Esophagus (tissue), 2 donors: ENCODE measurements at regions not wholly inside any gene's neighbourhood (a gene's known extent, or its start where the extent isn't known, plus 50 kb on each side); places are given as distances from the start of the nearest gene placed in this dataset.

ENCODE experiments used
- H3K27ac ChIP-seq, 2 donors: one replicate each; pipeline ENCODE4 v1.5.1; 2013; ENCODE audit warnings: low read depth in 2 of 2, mild to moderate bottlenecking in 2 of 2, inconsistent platforms in 1 of 2, low read length in 1 of 2, moderate library complexity in 1 of 2
- H3K27me3 ChIP-seq, 2 donors: one replicate each; pipeline ENCODE4 v1.6.1; 2013; ENCODE audit warnings: low read length in 2 of 2, control low read depth in 1 of 2, mild to moderate bottlenecking in 1 of 2; ENCODE audit not compliant: insufficient read depth in 2 of 2, control insufficient read depth in 1 of 2
- H3K36me3 ChIP-seq, 2 donors: one replicate each; pipeline ENCODE4 v1.6.1; 2013; ENCODE audit warnings: low read length in 1 of 2; ENCODE audit not compliant: control insufficient read depth in 2 of 2, insufficient read depth in 2 of 2
- H3K4me1 ChIP-seq, 2 donors: one replicate each; pipeline ENCODE4 v1.6.1; 2013; ENCODE audit warnings: low read length in 1 of 2; ENCODE audit not compliant: control insufficient read depth in 2 of 2, insufficient read depth in 2 of 2
- H3K4me3 ChIP-seq, 2 donors: one replicate each; pipeline ENCODE4 v1.5.1; 2013; ENCODE audit warnings: low read length in 2 of 2, mild to moderate bottlenecking in 2 of 2, low read depth in 1 of 2, moderate library complexity in 1 of 2
- H3K9me3 ChIP-seq, 2 donors: one replicate each; pipeline ENCODE4 v1.6.1; 2013; ENCODE audit warnings: mild to moderate bottlenecking in 2 of 2, low read depth in 1 of 2, low read length in 1 of 2, moderate library complexity in 1 of 2; ENCODE audit not compliant: control insufficient read depth in 2 of 2, insufficient read depth in 1 of 2
- WGBS, 2 donors: extraction: QIAGEN DNeasy Blood & Tissue Kit; methylation state at CpG; one replicate each; pipeline ENCODE4 v1.1.7; 2013; 5-methylcytosine and 5-hydroxymethylcytosine counted together
- donor health status: healthy with polysubstance abuse.
- donor health status: Bipolar disorder and iron deficiency.

GRCh38 chr16:65727534-65728137, 605.8 kb upstream of the CDH11 start:
- Histone ChIP-seq H3K36me3 (no peaks in the 10 kb centered on the region), H3K9me3 (no peaks in the 10 kb centered on the region), H3K4me1 (peaks cover 2 to 3% of the 10 kb centered on the region in 2 donors), H3K27me3 (no peaks in the 10 kb centered on the region), H3K4me3 (no peak overlapping the region), H3K27ac (no peak overlapping the region)
- 44 to 52% methylated on average over 8 of the region's 8 CpGs for WGBS, 2 donors

GRCh38 chr16:65725156-65725845, 603.4 kb upstream of the CDH11 start:
- WGBS, 2 donors: 54 to 61% methylated on average over 5 of the region's 5 CpGs
- H3K27me3 ChIP-seq: no peaks in the 10 kb centered on the region
- H3K36me3 ChIP-seq: no peaks in the 10 kb centered on the region
- no peaks in the 10 kb centered on the region for H3K9me3 ChIP-seq
- no peak overlapping the region for H3K27ac ChIP-seq
- no peak overlapping the region for H3K4me3 ChIP-seq
- peaks cover 2 to 3% of the 10 kb centered on the region in 2 donors for H3K4me1 ChIP-seq

GRCh38 chr16:65722429-65722828, 600.6 kb upstream of the CDH11 start:
- WGBS, 2 donors: 93 to 95% methylated on average over 7 of the region's 7 CpGs
- no peak overlapping the region for H3K27ac ChIP-seq
- H3K27me3 ChIP-seq: no peaks in the 10 kb centered on the region
- H3K36me3 ChIP-seq: no peaks in the 10 kb centered on the region
- H3K4me1 ChIP-seq: no peaks in the 10 kb centered on the region
- H3K9me3 ChIP-seq: no peaks in the 10 kb centered on the region
- H3K4me3 ChIP-seq: no peak overlapping the region

GRCh38 chr16:65717846-65718245, 596.0 kb upstream of the CDH11 start:
- Histone ChIP-seq H3K9me3 (no peaks in the 10 kb centered on the region), H3K27me3 (no peaks in the 10 kb centered on the region), H3K4me3 (no peak overlapping the region), H3K36me3 (no peaks in the 10 kb centered on the region), H3K4me1 (no peaks in the 10 kb centered on the region), H3K27ac (no peak overlapping the region)
- WGBS, 2 donors: 65 to 66% methylated on average over 3 of the region's 3 CpGs

- WGBS, 2 donors: 53 to 58% methylated on average over 8 of the region's 8 CpGs
- Histone ChIP-seq H3K4me3 (no peak overlapping the region), H3K27me3 (no peaks in the 10 kb centered on the region), H3K36me3 (no peaks in the 10 kb centered on the region), H3K27ac (no peak overlapping the region), H3K4me1 (no peaks in the 10 kb centered on the region), H3K9me3 (no peaks in the 10 kb centered on the region)
Observed at GRCh38 chr16:65716737-65717700, 595.2 kb upstream of the CDH11 start.

GRCh38 chr16:65713181-65713808, 591.4 kb upstream of the CDH11 start:
- WGBS, 2 donors: 65 to 76% methylated on average over 7 of the region's 7 CpGs
- H3K4me3 ChIP-seq: no peak overlapping the region
- H3K36me3 ChIP-seq: no peaks in the 10 kb centered on the region
- no peak overlapping the region for H3K27ac ChIP-seq
- H3K4me1 ChIP-seq: no peaks in the 10 kb centered on the region
- H3K27me3 ChIP-seq: no peaks in the 10 kb centered on the region
- H3K9me3 ChIP-seq: no peaks in the 10 kb centered on the region

- H3K36me3 ChIP-seq: no peaks in the 10 kb centered on the region
- H3K9me3 ChIP-seq: no peaks in the 10 kb centered on the region
- no peaks in the 10 kb centered on the region for H3K4me1 ChIP-seq
- H3K27ac ChIP-seq: no peak overlapping the region
- WGBS, 2 donors: 77 to 83% methylated on average over 8 of the region's 8 CpGs
- no peaks in the 10 kb centered on the region for H3K27me3 ChIP-seq
- H3K4me3 ChIP-seq: no peak overlapping the region
Observed at GRCh38 chr16:65710107-65710506, 588.2 kb upstream of the CDH11 start.

GRCh38 chr16:65704866-65705265, 583.0 kb upstream of the CDH11 start:
- Histone ChIP-seq H3K27ac (no peak overlapping the region), H3K4me3 (no peak overlapping the region), H3K4me1 (no peaks in the 10 kb centered on the region), H3K9me3 (no peaks in the 10 kb centered on the region), H3K36me3 (no peaks in the 10 kb centered on the region), H3K27me3 (no peaks in the 10 kb centered on the region)

GRCh38 chr16:65702707-65703402, 581.0 kb upstream of the CDH11 start:
- Histone ChIP-seq H3K27me3 (no peaks in the 10 kb centered on the region), H3K9me3 (no peaks in the 10 kb centered on the region), H3K27ac (no peak overlapping the region), H3K36me3 (no peaks in the 10 kb centered on the region), H3K4me3 (no peak overlapping the region), H3K4me1 (no peaks in the 10 kb centered on the region)
- WGBS, 2 donors: 76 to 81% methylated on average over 8 of the region's 8 CpGs
